GM12864 (cell line): ENCODE measurements at regions not wholly inside any gene's neighbourhood (a gene's known extent, or its start where the extent isn't known, plus 50 kb on each side); places are given as distances from the start of the nearest gene placed in this dataset.

Experiments used
- DNase-seq: peaks from one replicate; pipeline ENCODE4 v3.0.0-alpha.2; 2011; ENCODE audit warnings: low read depth
- H3K4me3 ChIP-seq: 2 replicates; pipeline ENCODE4 v1.5.1; 2011; ENCODE audit warnings: mild to moderate bottlenecking, low read depth, low read length, control low read depth
- TF ChIP-seq, protein P1 (sequence below): IDR thresholded peaks from 2 replicates; pipeline ENCODE4 v1.5.1; 2011; ENCODE audit warnings: low read depth, mild to moderate bottlenecking, moderate library complexity, low read length, control low read depth, inconsistent platforms; ENCODE audit errors: missing control alignments

DNA sequence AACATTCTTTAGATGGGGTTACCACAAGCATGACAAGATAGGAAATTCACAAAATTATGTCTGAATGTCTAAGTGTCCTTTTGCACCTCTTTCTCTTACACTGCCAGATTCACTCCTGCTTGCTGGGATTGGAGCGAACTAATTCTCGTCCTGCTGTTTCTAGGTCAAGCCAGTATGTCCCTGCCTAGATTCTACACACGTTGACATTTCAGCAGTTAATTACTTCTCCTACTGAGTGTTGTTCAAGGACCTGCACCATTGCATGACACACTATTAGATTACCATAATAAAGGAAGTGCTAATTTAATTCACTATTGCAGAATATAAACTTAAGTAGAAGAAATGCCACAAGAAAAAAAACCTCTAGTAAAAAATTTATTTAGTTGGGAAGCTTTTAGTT is 1911.7 kb downstream of the PCDH7 start:
- DNase-seq: no peak
- TF ChIP-seq, protein P1, sequence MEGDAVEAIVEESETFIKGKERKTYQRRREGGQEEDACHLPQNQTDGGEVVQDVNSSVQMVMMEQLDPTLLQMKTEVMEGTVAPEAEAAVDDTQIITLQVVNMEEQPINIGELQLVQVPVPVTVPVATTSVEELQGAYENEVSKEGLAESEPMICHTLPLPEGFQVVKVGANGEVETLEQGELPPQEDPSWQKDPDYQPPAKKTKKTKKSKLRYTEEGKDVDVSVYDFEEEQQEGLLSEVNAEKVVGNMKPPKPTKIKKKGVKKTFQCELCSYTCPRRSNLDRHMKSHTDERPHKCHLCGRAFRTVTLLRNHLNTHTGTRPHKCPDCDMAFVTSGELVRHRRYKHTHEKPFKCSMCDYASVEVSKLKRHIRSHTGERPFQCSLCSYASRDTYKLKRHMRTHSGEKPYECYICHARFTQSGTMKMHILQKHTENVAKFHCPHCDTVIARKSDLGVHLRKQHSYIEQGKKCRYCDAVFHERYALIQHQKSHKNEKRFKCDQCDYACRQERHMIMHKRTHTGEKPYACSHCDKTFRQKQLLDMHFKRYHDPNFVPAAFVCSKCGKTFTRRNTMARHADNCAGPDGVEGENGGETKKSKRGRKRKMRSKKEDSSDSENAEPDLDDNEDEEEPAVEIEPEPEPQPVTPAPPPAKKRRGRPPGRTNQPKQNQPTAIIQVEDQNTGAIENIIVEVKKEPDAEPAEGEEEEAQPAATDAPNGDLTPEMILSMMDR: no peak
- no peak overlapping the region for H3K4me3 ChIP-seq

DNA sequence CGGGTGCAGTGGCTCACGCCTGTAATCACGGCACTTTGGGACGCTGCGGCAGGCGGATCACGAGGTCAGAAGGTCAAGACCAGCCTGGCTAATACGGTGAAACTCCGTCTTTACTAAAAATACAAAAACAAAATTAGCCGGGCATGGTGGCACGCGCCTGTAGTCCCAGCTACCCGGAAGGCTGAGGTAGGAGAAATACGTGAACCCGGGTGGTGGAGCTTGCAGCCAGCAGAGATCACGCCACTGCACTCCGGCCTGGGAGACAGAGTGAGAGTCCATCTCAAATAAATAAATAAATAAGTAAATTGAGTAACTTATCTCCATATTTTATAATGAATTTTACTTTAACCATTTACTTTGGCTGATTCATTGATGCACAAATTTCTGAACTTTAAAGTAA is 1913.3 kb downstream of the PCDH7 start:
- TF ChIP-seq, protein P1: no peak
- no peak for DNase-seq
- H3K4me3 ChIP-seq: no peak overlapping the region

DNA sequence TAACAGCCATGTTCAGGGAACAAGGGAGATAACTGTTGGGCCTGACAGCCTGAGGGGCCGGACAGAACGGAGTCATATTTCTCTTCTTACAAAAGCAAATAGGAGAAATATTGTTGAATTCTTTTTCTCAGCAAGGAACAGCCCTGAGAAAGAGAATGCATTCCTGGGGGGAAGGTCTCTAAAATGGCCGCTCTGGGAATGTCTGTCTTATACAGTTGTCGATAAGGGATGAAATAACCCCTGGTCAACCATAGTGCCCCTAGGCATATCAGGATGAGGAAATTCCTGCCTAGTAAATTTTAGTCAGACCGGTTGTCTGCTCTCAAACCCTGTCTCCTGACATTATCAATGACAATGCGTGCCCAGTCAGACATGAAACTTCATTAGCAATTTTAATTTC is 1925.5 kb downstream of the PCDH7 start:
- no peak overlapping the region for H3K4me3 ChIP-seq
- TF ChIP-seq, protein P1: no peak
- no peak for DNase-seq

DNA sequence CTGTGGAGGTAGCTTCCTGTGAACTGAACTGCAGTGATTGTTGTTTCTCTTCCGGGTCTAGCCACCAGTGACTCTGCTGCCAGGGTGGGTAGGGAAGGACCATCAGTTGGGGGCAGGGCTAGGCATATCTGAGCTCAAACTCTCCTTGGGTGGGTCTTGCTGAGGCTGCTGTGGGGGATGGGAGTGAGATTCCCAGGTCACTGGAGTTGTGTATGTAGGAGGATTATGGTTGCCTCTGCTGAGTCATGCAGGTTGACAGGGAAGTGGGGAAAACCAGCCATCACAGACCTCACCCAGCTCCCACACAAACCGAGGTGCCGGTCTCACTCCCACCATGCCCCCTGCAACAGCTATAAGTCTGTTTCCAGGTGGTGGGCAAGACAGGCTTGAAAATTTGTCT is 1937.8 kb downstream of the PCDH7 start:
- TF ChIP-seq, protein P1: no peak
- DNase-seq: no peak
- no peak overlapping the region for H3K4me3 ChIP-seq

DNA sequence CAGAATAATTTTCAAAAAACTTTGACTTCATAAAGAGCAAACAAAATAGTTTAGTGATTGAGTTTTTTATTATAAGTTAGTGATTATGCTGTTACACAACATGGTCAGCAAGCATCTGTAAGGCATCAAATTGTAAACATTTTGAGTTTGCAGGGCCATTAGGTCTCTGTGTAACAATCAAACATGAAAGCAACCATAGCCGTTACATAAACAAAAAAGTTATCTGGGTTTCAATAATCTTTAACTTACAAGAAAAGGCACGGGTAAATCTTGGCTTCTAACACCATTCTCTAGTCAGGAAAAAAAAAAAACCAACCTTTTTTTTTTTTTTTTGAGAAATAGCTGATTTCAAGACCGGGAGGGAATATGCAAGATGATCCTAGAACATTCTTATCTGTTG is 1941.1 kb downstream of the PCDH7 start:
- DNase-seq: no peak
- H3K4me3 ChIP-seq: no peak overlapping the region
- TF ChIP-seq, protein P1: no peak

DNA sequence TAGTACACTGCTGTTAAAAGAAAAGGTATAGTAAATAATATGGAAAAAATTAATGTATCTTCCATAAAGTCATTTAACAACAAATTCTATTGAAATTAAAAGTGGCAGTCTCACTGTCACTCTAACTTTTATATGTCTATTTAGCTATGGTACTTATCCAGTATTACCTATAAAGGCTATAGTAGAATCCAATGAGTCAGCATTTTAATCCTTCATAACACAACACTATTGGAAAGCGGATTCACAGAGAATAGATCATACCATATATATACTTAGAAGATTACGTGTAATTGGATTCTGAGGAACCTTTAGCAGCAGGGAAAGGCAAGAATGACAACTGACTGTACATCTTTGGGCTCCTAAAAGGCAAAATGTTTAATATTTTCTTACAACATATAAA is 1942.6 kb downstream of the PCDH7 start:
- H3K4me3 ChIP-seq: no peak overlapping the region
- TF ChIP-seq, protein P1: no peak
- no peak for DNase-seq

DNA sequence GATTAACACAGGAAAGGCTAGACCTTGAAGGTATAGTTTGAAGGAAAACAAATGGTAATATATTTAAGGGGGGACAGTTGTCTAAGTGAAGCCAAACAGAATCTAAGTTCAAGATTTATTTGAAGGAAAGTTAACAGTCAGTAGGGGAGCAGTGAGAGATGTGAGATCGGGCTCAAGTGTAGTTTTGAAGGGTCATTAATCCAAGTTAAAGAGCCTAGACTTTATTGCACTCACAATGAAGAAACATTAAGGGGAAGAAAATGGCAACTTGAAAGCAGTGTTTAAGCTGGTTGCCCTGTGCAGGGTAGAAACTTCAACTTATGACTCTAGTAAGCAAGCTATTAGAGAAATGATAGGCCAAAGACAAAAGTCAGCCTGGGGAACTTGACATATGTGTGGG is 1952.2 kb downstream of the PCDH7 start:
- no peak overlapping the region for H3K4me3 ChIP-seq
- TF ChIP-seq, protein P1: no peak
- no peak for DNase-seq
